Parathyroid adenoma (tissue), 2 donors: ENCODE measurements at regions not wholly inside any gene's neighbourhood (a gene's known extent, or its start where the extent isn't known, plus 50 kb on each side); places are given as distances from the start of the nearest gene placed in this dataset.

Source experiments
- H2AFZ ChIP-seq: fragments of 300-600 bp; sonication (generic); one replicate; pipeline ENCODE4 v1.7.0; 2017; ENCODE audit warnings: antibody characterized with exemption, mild to moderate bottlenecking
- H3K27ac ChIP-seq: fragments of 300-600 bp; sonication (generic); one replicate; pipeline ENCODE4 v1.7.0; 2017
- H3K27me3 ChIP-seq: fragments of 300-600 bp; sonication (generic); one replicate; pipeline ENCODE4 v1.7.0; 2017; ENCODE audit warnings: low read length; ENCODE audit not compliant: control insufficient read depth, insufficient read depth
- H3K36me3 ChIP-seq: fragments of 300-600 bp; sonication (generic); one replicate; pipeline ENCODE4 v1.7.0; 2017; ENCODE audit warnings: low read length; ENCODE audit not compliant: control insufficient read depth, insufficient read depth
- H3K4me1 ChIP-seq: fragments of 300-600 bp; sonication (generic); one replicate; pipeline ENCODE4 v1.7.0; 2017; ENCODE audit warnings: control low read depth
- H3K4me2 ChIP-seq: fragments of 300-600 bp; sonication (generic); one replicate; pipeline ENCODE4 v1.7.0; 2017; ENCODE audit warnings: low read length
- H3K4me3 ChIP-seq: fragments of 300-600 bp; sonication (generic); one replicate; pipeline ENCODE4 v1.7.0; 2017; ENCODE audit warnings: low read depth, low read length
- H3K79me2 ChIP-seq: fragments of 300-600 bp; sonication (generic); one replicate; pipeline ENCODE4 v1.7.0; 2017; ENCODE audit warnings: control low read depth
- H3K9ac ChIP-seq: fragments of 300-600 bp; sonication (generic); one replicate; pipeline ENCODE4 v1.7.0; 2017; ENCODE audit warnings: mild to moderate bottlenecking
- H3K9me3 ChIP-seq: fragments of 300-600 bp; sonication (generic); one replicate; pipeline ENCODE4 v1.7.0; 2017; ENCODE audit warnings: low read length; ENCODE audit not compliant: control insufficient read depth
- TF ChIP-seq, protein P1 (sequence below): fragments of 300-600 bp; sonication (generic); IDR thresholded peaks from one replicate; pipeline ENCODE4 v1.7.0; 2017; ENCODE audit warnings: antibody characterized with exemption, mild to moderate bottlenecking
- donor health status: primary hyperparathyroidism.

DNA sequence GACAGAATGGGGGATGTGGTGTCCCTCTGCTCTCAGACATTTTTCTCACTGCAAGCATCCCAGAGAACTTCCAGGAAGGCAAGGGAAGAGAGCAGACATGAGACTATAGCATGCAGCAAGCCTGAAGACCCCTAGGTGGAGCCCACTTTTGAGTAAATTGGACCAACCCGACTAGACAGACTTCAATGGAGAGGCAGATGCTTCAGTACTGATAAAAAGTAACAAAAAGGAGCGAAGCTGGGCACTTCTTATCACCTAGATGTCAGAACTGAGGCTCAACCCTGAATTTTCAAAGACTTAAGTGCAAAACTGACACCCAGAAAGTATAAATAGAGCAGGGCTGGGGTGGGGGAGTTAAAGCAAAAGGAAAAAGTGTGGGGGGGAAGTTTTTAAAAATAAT lies 130.8 kb downstream of the PMP22 start:
- no peaks in the 10 kb centered on the region for H3K36me3 ChIP-seq

DNA sequence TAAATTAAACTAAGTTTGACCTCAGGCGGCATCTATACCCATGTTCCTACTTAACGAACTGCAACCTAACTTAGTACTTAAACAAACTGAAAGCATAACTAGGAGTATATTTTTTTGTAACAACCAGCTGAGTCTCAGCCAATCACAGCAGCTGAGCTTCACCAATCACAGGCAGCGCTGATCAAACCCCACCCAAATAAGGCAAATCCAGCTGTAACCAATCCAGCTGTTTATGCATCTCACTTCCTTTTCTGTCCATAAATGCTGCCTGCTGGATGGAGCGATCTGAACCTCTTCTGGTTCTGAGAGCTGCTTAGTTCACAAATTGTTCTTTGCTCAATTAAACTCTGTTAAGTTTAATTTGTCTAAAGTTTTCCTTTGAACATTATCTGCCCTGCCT lies 131.3 kb downstream of the PMP22 start:
- TF ChIP-seq, protein P1, sequence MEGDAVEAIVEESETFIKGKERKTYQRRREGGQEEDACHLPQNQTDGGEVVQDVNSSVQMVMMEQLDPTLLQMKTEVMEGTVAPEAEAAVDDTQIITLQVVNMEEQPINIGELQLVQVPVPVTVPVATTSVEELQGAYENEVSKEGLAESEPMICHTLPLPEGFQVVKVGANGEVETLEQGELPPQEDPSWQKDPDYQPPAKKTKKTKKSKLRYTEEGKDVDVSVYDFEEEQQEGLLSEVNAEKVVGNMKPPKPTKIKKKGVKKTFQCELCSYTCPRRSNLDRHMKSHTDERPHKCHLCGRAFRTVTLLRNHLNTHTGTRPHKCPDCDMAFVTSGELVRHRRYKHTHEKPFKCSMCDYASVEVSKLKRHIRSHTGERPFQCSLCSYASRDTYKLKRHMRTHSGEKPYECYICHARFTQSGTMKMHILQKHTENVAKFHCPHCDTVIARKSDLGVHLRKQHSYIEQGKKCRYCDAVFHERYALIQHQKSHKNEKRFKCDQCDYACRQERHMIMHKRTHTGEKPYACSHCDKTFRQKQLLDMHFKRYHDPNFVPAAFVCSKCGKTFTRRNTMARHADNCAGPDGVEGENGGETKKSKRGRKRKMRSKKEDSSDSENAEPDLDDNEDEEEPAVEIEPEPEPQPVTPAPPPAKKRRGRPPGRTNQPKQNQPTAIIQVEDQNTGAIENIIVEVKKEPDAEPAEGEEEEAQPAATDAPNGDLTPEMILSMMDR, result no peak
- no peak overlapping the region for H3K9ac ChIP-seq
- H3K4me2 ChIP-seq, result no peak overlapping the region
- no peaks in the 10 kb centered on the region for H3K9me3 ChIP-seq
- no peaks in the 10 kb centered on the region for H3K79me2 ChIP-seq
- H3K4me1 ChIP-seq, result no peaks in the 10 kb centered on the region
- H3K27ac ChIP-seq, result no peak overlapping the region
- no peaks in the 10 kb centered on the region for H3K27me3 ChIP-seq
- no peaks in the 10 kb centered on the region for H3K36me3 ChIP-seq
- no peak overlapping the region for H3K4me3 ChIP-seq
- no peak overlapping the region for H2AFZ ChIP-seq

More for the DNA sequence above, 130.8 kb downstream of the PMP22 start:
- Histone ChIP-seq H3K27me3 (no peaks in the 10 kb centered on the region), H2AFZ (no peak overlapping the region), H3K4me3 (no peak overlapping the region), H3K4me1 (no peaks in the 10 kb centered on the region), H3K27ac (no peak overlapping the region), H3K9me3 (no peaks in the 10 kb centered on the region), H3K79me2 (no peaks in the 10 kb centered on the region), H3K9ac (no peak overlapping the region), H3K4me2 (no peak overlapping the region)
- TF ChIP-seq, protein P1, result no peak

DNA sequence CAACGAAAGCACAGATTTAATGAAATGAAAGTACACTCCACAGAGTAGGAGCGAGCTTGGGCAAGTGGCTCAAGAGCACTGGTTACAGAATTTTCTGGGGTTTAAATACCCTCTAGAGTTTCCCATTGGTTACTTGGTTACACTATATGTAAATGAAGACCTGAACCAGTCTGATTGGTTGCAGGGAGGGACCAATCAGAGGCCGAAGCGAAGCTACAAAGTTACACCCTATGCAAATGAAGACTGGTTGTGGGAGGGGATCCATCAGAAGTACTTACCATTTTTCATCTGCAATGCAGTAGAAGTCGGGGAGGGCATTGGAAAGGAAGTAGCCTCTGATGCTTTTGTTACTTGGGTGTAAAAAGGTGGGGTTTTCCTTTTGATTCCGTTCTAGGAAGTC lies 132.0 kb downstream of the PMP22 start:
- no peaks in the 10 kb centered on the region for H3K4me1 ChIP-seq
- no peak overlapping the region for H3K9ac ChIP-seq
- H3K27me3 ChIP-seq, result no peaks in the 10 kb centered on the region
- no peaks in the 10 kb centered on the region for H3K36me3 ChIP-seq
- H2AFZ ChIP-seq, result no peak overlapping the region
- TF ChIP-seq, protein P1, result no peak
- H3K9me3 ChIP-seq, result no peaks in the 10 kb centered on the region
- no peak overlapping the region for H3K4me3 ChIP-seq
- H3K27ac ChIP-seq, result no peak overlapping the region
- H3K4me2 ChIP-seq, result no peak overlapping the region
- H3K79me2 ChIP-seq, result no peaks in the 10 kb centered on the region

DNA sequence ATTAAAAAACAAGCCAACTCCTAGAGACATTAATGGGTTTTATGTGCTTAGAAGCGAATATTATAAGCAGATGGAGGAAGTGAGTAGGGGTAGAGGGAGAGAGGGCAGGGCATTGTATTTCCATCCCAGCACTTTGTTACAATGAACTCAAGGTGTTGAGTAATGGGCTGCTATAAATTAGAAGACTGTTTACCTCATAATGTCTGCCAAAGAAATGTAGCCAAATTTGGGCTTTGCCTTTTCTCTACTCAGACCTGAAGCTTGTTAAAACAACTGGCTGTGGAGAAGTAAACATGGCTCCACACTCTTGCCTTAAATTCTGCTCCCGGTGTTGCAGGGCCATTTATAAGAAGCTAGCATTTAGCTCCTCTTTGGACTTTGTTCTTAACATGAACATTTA lies 134.7 kb downstream of the PMP22 start:
- Histone ChIP-seq H3K36me3 (no peaks in the 10 kb centered on the region), H3K9me3 (no peaks in the 10 kb centered on the region), H3K4me3 (no peak overlapping the region), H3K4me2 (no peak overlapping the region), H3K79me2 (no peaks in the 10 kb centered on the region), H3K4me1 (no peaks in the 10 kb centered on the region), H3K27ac (no peak overlapping the region), H2AFZ (no peak overlapping the region), H3K27me3 (no peaks in the 10 kb centered on the region), H3K9ac (no peak overlapping the region)
- TF ChIP-seq, protein P1, result no peak

DNA sequence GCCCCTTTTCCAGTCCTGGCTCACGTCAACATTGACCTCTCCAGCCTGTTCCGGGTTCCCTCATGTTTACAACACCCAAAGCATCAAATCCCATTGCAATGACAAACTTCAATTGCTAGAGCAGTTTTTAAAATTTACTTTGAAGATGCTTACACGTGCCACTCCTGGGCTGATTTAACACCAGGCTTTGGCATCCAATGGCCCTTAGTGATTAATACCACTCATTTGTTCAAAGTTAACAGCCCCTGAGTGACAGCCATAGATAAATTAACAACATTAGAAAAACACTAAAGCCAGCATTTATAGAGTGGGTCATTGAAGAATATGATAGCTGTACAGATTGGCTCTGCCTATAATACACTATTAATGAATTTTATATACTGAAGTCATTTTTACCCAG lies 135.1 kb downstream of the PMP22 start:
- no peak overlapping the region for H2AFZ ChIP-seq
- no peaks in the 10 kb centered on the region for H3K4me1 ChIP-seq
- TF ChIP-seq, protein P1, result no peak
- no peaks in the 10 kb centered on the region for H3K36me3 ChIP-seq
- H3K9me3 ChIP-seq, result no peaks in the 10 kb centered on the region
- no peaks in the 10 kb centered on the region for H3K27me3 ChIP-seq
- H3K79me2 ChIP-seq, result no peaks in the 10 kb centered on the region
- H3K4me3 ChIP-seq, result no peak overlapping the region
- H3K4me2 ChIP-seq, result no peak overlapping the region
- no peak overlapping the region for H3K9ac ChIP-seq
- no peak overlapping the region for H3K27ac ChIP-seq
